Type B pancreatic cell (in vitro differentiated cells): ENCODE measurements at regions not wholly inside any gene's neighbourhood (a gene's known extent, or its start where the extent isn't known, plus 50 kb on each side); places are given as distances from the start of the nearest gene placed in this dataset.

Experiments used
- DNase-seq: peaks from one replicate; pipeline ENCODE4 v3.0.0; 2021; ENCODE audit warnings: mixed read lengths; ENCODE audit not compliant: unreplicated experiment; ENCODE audit errors: extremely low spot score
- H3K27ac Mint-ChIP-seq: 2 replicates; pipeline ENCODE4 v1.8.0; 2021; ENCODE audit warnings: mild to moderate bottlenecking, mixed read lengths
- H3K27me3 Mint-ChIP-seq: 2 replicates; pipeline ENCODE4 v1.8.0; 2021; ENCODE audit warnings: mixed read lengths
- H3K36me3 Mint-ChIP-seq: 2 replicates; pipeline ENCODE4 v1.8.0; 2021; ENCODE audit warnings: mixed read lengths
- H3K4me1 Mint-ChIP-seq: one replicate; pipeline ENCODE4 v1.8.0; 2021; ENCODE audit warnings: mixed read lengths; ENCODE audit not compliant: unreplicated experiment
- H3K4me3 Mint-ChIP-seq: 2 replicates; pipeline ENCODE4 v1.8.0; 2021; ENCODE audit warnings: mild to moderate bottlenecking, mixed read lengths
- H3K9me3 Mint-ChIP-seq: 2 replicates; pipeline ENCODE4 v1.8.0; 2021; ENCODE audit warnings: mixed read lengths
- CTCF ChIP-seq: fragments of 200-600 bp; sonication (generic); conservative IDR thresholded peaks from 2 replicates; pipeline ENCODE4 v1.5.0; 2021; ENCODE audit warnings: antibody characterized with exemption, mild to moderate bottlenecking

- H3K27me3 Mint-ChIP-seq = no peaks in the 10 kb centered on the region
- H3K4me1 Mint-ChIP-seq = no peaks in the 10 kb centered on the region
- no peak overlapping the region for H3K4me3 Mint-ChIP-seq
- TF ChIP-seq CTCF = no peak
- H3K9me3 Mint-ChIP-seq = no peaks in the 10 kb centered on the region
- no peak for DNase-seq
- no peak overlapping the region for H3K27ac Mint-ChIP-seq
- no peaks in the 10 kb centered on the region for H3K36me3 Mint-ChIP-seq
Observed at GRCh38 chr13:81664872-81665271, 1323.9 kb upstream of the SPRY2 start.

DNA sequence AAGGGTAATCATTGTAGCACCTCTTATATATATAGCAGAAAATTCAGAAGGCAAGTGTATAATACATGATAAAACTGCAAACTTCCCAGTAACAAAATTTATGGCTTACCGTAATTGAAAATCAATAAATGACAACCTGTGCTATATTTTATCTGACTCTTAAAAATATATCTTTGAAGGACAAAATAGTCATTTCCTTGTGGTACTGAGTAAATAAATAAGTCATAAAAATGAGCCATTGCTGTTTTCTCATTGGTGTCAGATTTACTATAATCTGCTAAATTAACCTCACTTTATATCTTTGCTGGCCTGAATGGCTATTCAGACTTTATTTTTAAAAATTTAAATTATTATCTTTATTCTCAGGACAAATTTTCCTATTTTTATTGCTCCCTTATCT lies 1319.1 kb upstream of the SPRY2 start:
- Mint-ChIP-seq H3K27me3 (no peaks in the 10 kb centered on the region), H3K4me3 (no peak overlapping the region)

GRCh38 chr13:81658598-81659370 lies 1317.9 kb upstream of the SPRY2 start:
- DNase-seq = no peak
- no peak for TF ChIP-seq CTCF
- Mint-ChIP-seq H3K27me3 (no peaks in the 10 kb centered on the region), H3K9me3 (no peaks in the 10 kb centered on the region), H3K36me3 (no peaks in the 10 kb centered on the region), H3K4me3 (no peak overlapping the region), H3K4me1 (no peaks in the 10 kb centered on the region), H3K27ac (no peak overlapping the region)

More for the DNA sequence above, 1319.1 kb upstream of the SPRY2 start:
- Mint-ChIP-seq H3K36me3 (no peaks in the 10 kb centered on the region), H3K9me3 (no peaks in the 10 kb centered on the region), H3K27ac (no peak overlapping the region), H3K4me1 (no peaks in the 10 kb centered on the region)
- DNase-seq = no peak
- no peak for TF ChIP-seq CTCF

DNA sequence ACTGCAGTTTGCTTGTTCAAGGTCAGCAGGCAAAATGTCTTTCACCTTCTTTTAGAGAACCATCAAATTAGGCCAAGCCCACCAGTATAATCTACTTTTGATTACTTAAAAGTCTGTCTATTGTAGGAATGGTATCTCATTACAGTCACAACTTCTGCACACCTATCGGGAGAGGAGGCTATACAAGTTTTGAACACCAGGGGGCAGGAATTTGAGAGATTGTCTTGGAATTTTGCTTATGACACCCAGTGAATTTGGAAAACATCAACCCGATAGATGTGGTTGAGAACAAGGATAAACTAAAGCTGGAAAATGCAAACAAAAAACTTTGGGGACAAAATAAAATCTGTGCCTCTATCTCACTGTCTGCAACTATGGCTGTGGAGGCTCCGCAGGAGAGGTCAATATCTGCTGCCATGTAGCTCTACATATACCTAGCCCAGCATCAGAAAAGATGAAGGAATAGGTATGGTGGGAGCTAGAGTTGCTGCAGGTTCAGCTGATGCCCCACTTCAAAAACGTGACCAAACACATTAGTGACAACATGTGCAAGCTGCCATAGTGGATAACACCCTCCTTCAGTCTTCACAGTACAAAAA lies 1299.2 kb upstream of the SPRY2 start:
- peak; percentile 67 for TF ChIP-seq CTCF

DNA sequence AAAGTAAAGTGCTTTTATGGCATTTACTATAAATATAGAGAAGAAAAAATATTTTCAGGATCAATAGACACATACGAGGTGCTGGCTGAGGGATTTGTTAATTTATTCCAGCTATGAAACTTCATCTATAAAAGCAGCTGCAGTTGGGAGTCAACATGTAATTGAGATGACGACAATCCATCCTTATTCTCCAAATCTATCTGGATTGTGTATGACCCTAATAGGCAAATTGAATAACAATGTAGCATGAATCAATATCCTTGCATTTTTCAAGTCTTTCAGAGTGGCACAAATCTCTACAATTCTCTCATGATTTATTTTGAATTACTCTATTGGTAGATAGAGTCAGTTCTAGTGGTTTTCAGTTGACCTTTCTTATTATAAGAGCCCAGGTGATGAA lies 1296.5 kb upstream of the SPRY2 start:
- Mint-ChIP-seq H3K27me3 (no peaks in the 10 kb centered on the region), H3K9me3 (no peaks in the 10 kb centered on the region), H3K36me3 (no peaks in the 10 kb centered on the region), H3K4me1 (no peaks in the 10 kb centered on the region), H3K27ac (no peak overlapping the region), H3K4me3 (no peak overlapping the region)
- no peak for DNase-seq
- TF ChIP-seq CTCF = no peak

More for the DNA sequence above, 1299.2 kb upstream of the SPRY2 start:
- Mint-ChIP-seq H3K9me3 (no peaks in the 10 kb centered on the region), H3K27me3 (no peaks in the 10 kb centered on the region), H3K27ac (no peak overlapping the region), H3K36me3 (no peaks in the 10 kb centered on the region), H3K4me1 (no peaks in the 10 kb centered on the region), H3K4me3 (no peak overlapping the region)
- no peak for DNase-seq
